ENCODE measurements at regions not wholly inside any gene's neighbourhood (a gene's known extent, or its start where the extent isn't known, plus 50 kb on each side); places are given as distances from the start of the nearest gene placed in this dataset.
A peak's percentile ranks its signal among the peaks of the same experiment; 100 is the strongest.

- TF ChIP-seq ZNF687 (IDR thresholded peaks at IDR 0.05) (peak; percentile 94), SREBF2 (IDR thresholded peaks at IDR 0.05; ENCODE audit: low read length) (no peak), SPI1 (IDR thresholded peaks at IDR 0.05; ENCODE audit: borderline replicate concordance, insufficient read depth, low read depth, low read length) (no peak), PML (IDR thresholded peaks at IDR 0.05; ENCODE audit: low read length) (no peak), BACH1 (IDR thresholded peaks at IDR 0.05; ENCODE audit: borderline replicate concordance) (peak; percentile 97; the same call in 1 of the 2 replicates), NRF1 (conservative IDR thresholded peaks at IDR 0.05; ENCODE audit: low read depth, low read length) (peak; percentile 41), FOXM1 (IDR thresholded peaks at IDR 0.05; ENCODE audit: low read depth, low read length) (no peak), SMAD5 (IDR thresholded peaks at IDR 0.05; ENCODE audit: low read depth) (no peak), NKRF (conservative IDR thresholded peaks at IDR 0.05) (no peak), STAT1 (conservative IDR thresholded peaks at IDR 0.05) (no peak), TBL1XR1 (IDR thresholded peaks at IDR 0.05; ENCODE audit: low read depth, low read length) (peak; percentile 60; the same call in 1 of the 2 replicates), TAF1 (IDR thresholded peaks at IDR 0.05; ENCODE audit: borderline replicate concordance, low read depth, low read length) (peak; percentile 38), RAD21 (IDR thresholded peaks at IDR 0.05; ENCODE audit: insufficient read depth, low read depth, low read length) (no peak), DPF2 (IDR thresholded peaks at IDR 0.05) (peak; percentile 44), CREM (IDR thresholded peaks at IDR 0.05; ENCODE audit: low read depth) (peak; percentile 72; the same call in 1 of the 2 replicates), PAX5 (IDR thresholded peaks at IDR 0.05; ENCODE audit: borderline replicate concordance, low read depth, low read length) (peak; percentile 77; the same call in 1 of the 2 replicates), POLR2AphosphoS5 (IDR thresholded peaks at IDR 0.05; ENCODE audit: low read length) (peak; percentile 40; the same call in 1 of the 2 replicates), CBX3 (IDR thresholded peaks at IDR 0.05; ENCODE audit: borderline replicate concordance, low read depth) (no peak), MTA3 (IDR thresholded peaks at IDR 0.05; ENCODE audit: borderline replicate concordance, low read length) (no peak), SIN3A (IDR thresholded peaks at IDR 0.05; ENCODE audit: low read depth, low read length) (no peak)
These were observed 77.6 kb upstream of the SEMA6A start (continued) for GRCh38 chr5:116652196-116652729.

Data from GM12878 (cell line).